ENCODE measurements at regions not wholly inside any gene's neighbourhood (a gene's known extent, or its start where the extent isn't known, plus 50 kb on each side); places are given as distances from the start of the nearest gene placed in this dataset.

DNA sequence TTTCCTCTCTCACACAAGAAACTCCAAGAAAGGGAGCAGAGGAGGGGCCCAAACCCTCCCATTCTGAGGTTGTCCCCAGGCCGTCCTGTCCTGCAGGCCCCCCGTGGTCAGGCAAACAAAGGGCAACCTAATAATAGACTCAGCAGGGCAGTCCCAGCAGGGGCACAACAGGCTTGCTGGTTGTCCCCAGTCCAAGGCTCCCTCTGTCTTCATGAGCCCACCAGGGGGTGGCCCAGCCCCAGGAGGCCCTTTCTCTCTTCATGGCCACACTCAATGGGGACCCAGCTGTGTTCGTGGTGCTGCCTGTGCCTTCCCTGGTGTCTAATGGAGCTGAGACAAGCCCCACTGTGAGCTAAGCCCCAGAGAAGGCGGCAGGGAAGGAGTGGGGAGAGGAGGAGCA, 359.9 kb downstream of the ADGRD1 start:
- no peak overlapping the region for H2BK5ac ChIP-seq (ENCODE audit: low read depth, low read length, poor library complexity, severe bottlenecking)
- dilution Hi-C loops (cut with HindIII; ENCODE audit: low sequenced_read_pairs, unreplicated experiment): no loop called here
- no peak overlapping the region for H3K4ac ChIP-seq (ENCODE audit: low read depth, low read length)
- no peaks in the 10 kb centered on the region for H3K4me1 ChIP-seq (ENCODE audit: control insufficient read depth, insufficient read depth, low read length)
- H3K14ac ChIP-seq (replicated peaks; ENCODE audit: low read depth, low read length): no peak overlapping the region
- WGBS, 2 experiments (ENCODE audit: extremely low coverage in 2 of 2, insufficient read length in 1 of 2): no CpG with 5 or more reads among the region's 4 CpGs
- H2BK20ac ChIP-seq (ENCODE audit: low read depth, low read length): no peak overlapping the region
- H3K18ac ChIP-seq (ENCODE audit: low read depth, low read length): no peak overlapping the region
- H2AK5ac ChIP-seq (ENCODE audit: low read depth, low read length): no peak overlapping the region
- no peak overlapping the region for H3K4me2 ChIP-seq (ENCODE audit: low read depth, low read length)
- DNase-seq: no peak
- no peak overlapping the region for H3K56ac ChIP-seq (ENCODE audit: extremely low read depth, insufficient read depth, low read length)
- no peak overlapping the region for H2BK15ac ChIP-seq (ENCODE audit: low read depth, low read length)
- H3K23ac ChIP-seq (ENCODE audit: low read depth, low read length): no peak overlapping the region
- H4K5ac ChIP-seq (ENCODE audit: low read depth, low read length): no peak overlapping the region
- ATAC-seq (ENCODE audit: low read depth): no peak
- POLR2A ChIA-PET (ENCODE audit: unreplicated experiment): no interaction called here
- H2AK9ac ChIP-seq (replicated peaks; ENCODE audit: low read depth, low read length, poor library complexity): no peak overlapping the region
- in situ Hi-C loops (cut with MboI; ENCODE audit: low sequenced_read_pairs): loop anchor here (5.0 kb wide), 1 partner anchor 329 kb away; no protein-coding TSS in a partner anchor
- no peak overlapping the region for H2BK120ac ChIP-seq (ENCODE audit: low read depth, low read length)
- no peaks in the 10 kb centered on the region for H3K79me1 ChIP-seq (ENCODE audit: low read depth in 1 of 2, low read length in 2 of 2)
- TF ChIP-seq CHD1 (IDR thresholded peaks at IDR 0.05; ENCODE audit: low read depth, low read length): no peak
- TF ChIP-seq, protein P1, sequence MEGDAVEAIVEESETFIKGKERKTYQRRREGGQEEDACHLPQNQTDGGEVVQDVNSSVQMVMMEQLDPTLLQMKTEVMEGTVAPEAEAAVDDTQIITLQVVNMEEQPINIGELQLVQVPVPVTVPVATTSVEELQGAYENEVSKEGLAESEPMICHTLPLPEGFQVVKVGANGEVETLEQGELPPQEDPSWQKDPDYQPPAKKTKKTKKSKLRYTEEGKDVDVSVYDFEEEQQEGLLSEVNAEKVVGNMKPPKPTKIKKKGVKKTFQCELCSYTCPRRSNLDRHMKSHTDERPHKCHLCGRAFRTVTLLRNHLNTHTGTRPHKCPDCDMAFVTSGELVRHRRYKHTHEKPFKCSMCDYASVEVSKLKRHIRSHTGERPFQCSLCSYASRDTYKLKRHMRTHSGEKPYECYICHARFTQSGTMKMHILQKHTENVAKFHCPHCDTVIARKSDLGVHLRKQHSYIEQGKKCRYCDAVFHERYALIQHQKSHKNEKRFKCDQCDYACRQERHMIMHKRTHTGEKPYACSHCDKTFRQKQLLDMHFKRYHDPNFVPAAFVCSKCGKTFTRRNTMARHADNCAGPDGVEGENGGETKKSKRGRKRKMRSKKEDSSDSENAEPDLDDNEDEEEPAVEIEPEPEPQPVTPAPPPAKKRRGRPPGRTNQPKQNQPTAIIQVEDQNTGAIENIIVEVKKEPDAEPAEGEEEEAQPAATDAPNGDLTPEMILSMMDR (conservative IDR thresholded peaks at IDR 0.05; ENCODE audit: low read depth, low read length): no peak
- no peak for TF ChIP-seq MXI1 (IDR thresholded peaks at IDR 0.05; ENCODE audit: borderline replicate concordance, low read depth, low read length)
- no peak for TF ChIP-seq FOS (IDR thresholded peaks at IDR 0.05; ENCODE audit: low read depth, low read length)
- no peak for TF ChIP-seq MAZ (IDR thresholded peaks at IDR 0.05; ENCODE audit: borderline replicate concordance, low read depth, low read length)
- TF ChIP-seq MAFK (IDR thresholded peaks at IDR 0.05; ENCODE audit: low read depth, low read length): no peak
- no peak for TF ChIP-seq POLR2A (IDR thresholded peaks at IDR 0.05; ENCODE audit: low read depth, low read length)
- TF ChIP-seq NFE2L2 (IDR thresholded peaks at IDR 0.05; ENCODE audit: low read depth, low read length): no peak
- TF ChIP-seq CEBPB (IDR thresholded peaks at IDR 0.05; ENCODE audit: low read depth, low read length): no peak
- BruUV-seq (replicated peaks): no TSS peak
- H3K9ac ChIP-seq (ENCODE audit: low read depth, low read length): no peak overlapping the region
- no peak overlapping the region for H3K27ac ChIP-seq (ENCODE audit: insufficient read depth, low read length)
- intact Hi-C loops (cut with micrococcal nuclease): no loop called here
- H3K9me3 ChIP-seq (ENCODE audit: control insufficient read depth, insufficient read depth, low read length): peaks cover 33% of the 10 kb centered on the region
- CTCF ChIA-PET: no interaction called here
- no peak overlapping the region for H2AFZ ChIP-seq (replicated peaks; ENCODE audit: low read length, poor library complexity)
- no peak overlapping the region for H3K4me3 ChIP-seq (ENCODE audit: insufficient read depth, low read depth, low read length)
- no peaks in the 10 kb centered on the region for H4K20me1 ChIP-seq (ENCODE audit: insufficient read depth, low read length)
- no peaks in the 10 kb centered on the region for H3K27me3 ChIP-seq (ENCODE audit: control insufficient read depth, insufficient read depth, low read length)
- no peak overlapping the region for H4K8ac ChIP-seq (ENCODE audit: low read depth in 2 of 2, low read length in 2 of 2)
- no peak overlapping the region for H4K91ac ChIP-seq (ENCODE audit: insufficient read depth, low read depth, low read length)
- no peaks in the 10 kb centered on the region for H3K9me1 ChIP-seq (ENCODE audit: insufficient read depth, low read length)
- H3K36me3 ChIP-seq (ENCODE audit: control insufficient read depth, insufficient read depth, low read length): no peaks in the 10 kb centered on the region

All from IMR-90 (cell line).